ENCODE measurements at regions not wholly inside any gene's neighbourhood (a gene's known extent, or its start where the extent isn't known, plus 50 kb on each side); places are given as distances from the start of the nearest gene placed in this dataset.

DNA sequence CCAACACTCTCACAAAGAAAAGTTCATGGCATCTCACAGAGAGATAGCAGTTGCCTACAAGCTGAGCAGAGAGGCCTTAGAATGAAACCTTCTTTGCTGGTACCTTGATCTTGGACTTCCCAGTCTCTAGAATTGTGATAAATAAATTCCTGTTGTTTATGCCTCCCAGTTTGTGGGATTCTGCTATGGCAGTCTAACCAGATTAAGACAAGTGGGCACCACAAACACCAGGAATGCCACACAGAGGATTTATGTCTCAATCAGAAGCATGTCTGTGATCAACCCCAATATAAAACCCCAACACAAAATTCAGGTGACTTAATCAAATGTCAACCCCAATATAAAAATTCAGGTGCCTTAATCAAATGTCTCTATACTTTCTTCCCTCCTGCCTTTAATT, 581.3 kb downstream of the XPNPEP1 start:
- TF ChIP-seq, protein P1, sequence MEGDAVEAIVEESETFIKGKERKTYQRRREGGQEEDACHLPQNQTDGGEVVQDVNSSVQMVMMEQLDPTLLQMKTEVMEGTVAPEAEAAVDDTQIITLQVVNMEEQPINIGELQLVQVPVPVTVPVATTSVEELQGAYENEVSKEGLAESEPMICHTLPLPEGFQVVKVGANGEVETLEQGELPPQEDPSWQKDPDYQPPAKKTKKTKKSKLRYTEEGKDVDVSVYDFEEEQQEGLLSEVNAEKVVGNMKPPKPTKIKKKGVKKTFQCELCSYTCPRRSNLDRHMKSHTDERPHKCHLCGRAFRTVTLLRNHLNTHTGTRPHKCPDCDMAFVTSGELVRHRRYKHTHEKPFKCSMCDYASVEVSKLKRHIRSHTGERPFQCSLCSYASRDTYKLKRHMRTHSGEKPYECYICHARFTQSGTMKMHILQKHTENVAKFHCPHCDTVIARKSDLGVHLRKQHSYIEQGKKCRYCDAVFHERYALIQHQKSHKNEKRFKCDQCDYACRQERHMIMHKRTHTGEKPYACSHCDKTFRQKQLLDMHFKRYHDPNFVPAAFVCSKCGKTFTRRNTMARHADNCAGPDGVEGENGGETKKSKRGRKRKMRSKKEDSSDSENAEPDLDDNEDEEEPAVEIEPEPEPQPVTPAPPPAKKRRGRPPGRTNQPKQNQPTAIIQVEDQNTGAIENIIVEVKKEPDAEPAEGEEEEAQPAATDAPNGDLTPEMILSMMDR (IDR thresholded peaks at IDR 0.05), result no peak
- no peak for TF ChIP-seq EZH2 (IDR thresholded peaks at IDR 0.05; ENCODE audit: borderline replicate concordance, insufficient read depth, low read depth, low read length, poor library complexity, severe bottlenecking)

Measured in B cell (primary cell).